ENCODE measurements at regions not wholly inside any gene's neighbourhood (a gene's known extent, or its start where the extent isn't known, plus 50 kb on each side); places are given as distances from the start of the nearest gene placed in this dataset.
A peak's percentile ranks its signal among the peaks of the same experiment; 100 is the strongest.

DNA sequence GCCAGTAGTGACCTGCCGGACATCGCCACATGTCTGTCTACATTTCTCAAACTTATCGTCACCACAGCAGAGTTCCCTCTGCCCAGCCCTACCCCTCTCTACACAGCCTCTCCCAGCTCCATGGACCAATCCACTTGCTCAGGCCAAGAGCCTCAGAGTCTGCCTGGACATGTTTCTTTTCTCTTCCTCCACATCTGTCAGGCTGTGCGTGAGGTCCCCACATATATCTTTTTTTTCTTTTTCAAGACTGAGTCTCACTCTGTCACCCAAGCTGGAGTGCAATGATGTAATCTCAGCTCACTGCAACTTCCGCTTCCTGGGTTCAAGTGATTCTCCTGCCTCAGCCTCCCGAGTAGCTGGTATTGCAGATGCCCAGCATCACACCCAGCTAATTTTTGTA is 62.7 kb upstream of the GGTA1 start:
- TF ChIP-seq, protein P1, sequence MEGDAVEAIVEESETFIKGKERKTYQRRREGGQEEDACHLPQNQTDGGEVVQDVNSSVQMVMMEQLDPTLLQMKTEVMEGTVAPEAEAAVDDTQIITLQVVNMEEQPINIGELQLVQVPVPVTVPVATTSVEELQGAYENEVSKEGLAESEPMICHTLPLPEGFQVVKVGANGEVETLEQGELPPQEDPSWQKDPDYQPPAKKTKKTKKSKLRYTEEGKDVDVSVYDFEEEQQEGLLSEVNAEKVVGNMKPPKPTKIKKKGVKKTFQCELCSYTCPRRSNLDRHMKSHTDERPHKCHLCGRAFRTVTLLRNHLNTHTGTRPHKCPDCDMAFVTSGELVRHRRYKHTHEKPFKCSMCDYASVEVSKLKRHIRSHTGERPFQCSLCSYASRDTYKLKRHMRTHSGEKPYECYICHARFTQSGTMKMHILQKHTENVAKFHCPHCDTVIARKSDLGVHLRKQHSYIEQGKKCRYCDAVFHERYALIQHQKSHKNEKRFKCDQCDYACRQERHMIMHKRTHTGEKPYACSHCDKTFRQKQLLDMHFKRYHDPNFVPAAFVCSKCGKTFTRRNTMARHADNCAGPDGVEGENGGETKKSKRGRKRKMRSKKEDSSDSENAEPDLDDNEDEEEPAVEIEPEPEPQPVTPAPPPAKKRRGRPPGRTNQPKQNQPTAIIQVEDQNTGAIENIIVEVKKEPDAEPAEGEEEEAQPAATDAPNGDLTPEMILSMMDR (IDR thresholded peaks at IDR 0.05) = no peak
- Mint-ChIP-seq H3K27me3 (ENCODE audit: unreplicated experiment) (no peaks in the 10 kb centered on the region), H3K9me3 (ENCODE audit: unreplicated experiment) (no peaks in the 10 kb centered on the region), H3K36me3 (ENCODE audit: unreplicated experiment) (no peaks in the 10 kb centered on the region), H3K4me3 (ENCODE audit: unreplicated experiment) (no peak overlapping the region), H3K4me1 (ENCODE audit: unreplicated experiment) (peaks cover 36% of the 10 kb centered on the region), H3K27ac (ENCODE audit: unreplicated experiment) (peak overlapping the region; percentile 12)
- no peak for DNase-seq (ENCODE audit: extremely low spot score, unreplicated experiment)

DNA sequence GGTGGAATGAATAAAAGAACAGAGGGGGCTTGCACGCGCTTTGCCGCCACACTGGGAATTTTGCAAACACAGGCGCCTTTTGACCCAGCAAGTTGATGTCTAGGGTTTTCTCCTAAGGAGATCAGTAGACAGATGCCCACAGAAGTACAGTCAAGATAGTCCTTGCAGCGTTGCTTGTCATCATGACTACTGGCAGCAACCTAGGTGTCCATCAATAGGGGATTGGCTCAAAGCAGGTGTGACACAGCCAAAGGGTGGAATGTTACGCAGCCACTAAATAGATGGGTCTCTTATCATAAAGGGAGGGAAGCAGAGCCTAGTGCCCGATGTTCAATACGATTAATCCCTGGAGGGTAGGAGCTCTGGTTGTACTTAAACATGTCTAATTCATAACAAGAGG is 63.8 kb upstream of the GGTA1 start:
- Mint-ChIP-seq H3K27ac (ENCODE audit: unreplicated experiment) (no peak overlapping the region), H3K9me3 (ENCODE audit: unreplicated experiment) (no peaks in the 10 kb centered on the region), H3K27me3 (ENCODE audit: unreplicated experiment) (no peaks in the 10 kb centered on the region), H3K36me3 (ENCODE audit: unreplicated experiment) (no peaks in the 10 kb centered on the region), H3K4me3 (ENCODE audit: unreplicated experiment) (no peak overlapping the region), H3K4me1 (ENCODE audit: unreplicated experiment) (peaks cover 34% of the 10 kb centered on the region)
- TF ChIP-seq, protein P1 (IDR thresholded peaks at IDR 0.05) = no peak
- no peak for DNase-seq (ENCODE audit: extremely low spot score, unreplicated experiment)

DNA sequence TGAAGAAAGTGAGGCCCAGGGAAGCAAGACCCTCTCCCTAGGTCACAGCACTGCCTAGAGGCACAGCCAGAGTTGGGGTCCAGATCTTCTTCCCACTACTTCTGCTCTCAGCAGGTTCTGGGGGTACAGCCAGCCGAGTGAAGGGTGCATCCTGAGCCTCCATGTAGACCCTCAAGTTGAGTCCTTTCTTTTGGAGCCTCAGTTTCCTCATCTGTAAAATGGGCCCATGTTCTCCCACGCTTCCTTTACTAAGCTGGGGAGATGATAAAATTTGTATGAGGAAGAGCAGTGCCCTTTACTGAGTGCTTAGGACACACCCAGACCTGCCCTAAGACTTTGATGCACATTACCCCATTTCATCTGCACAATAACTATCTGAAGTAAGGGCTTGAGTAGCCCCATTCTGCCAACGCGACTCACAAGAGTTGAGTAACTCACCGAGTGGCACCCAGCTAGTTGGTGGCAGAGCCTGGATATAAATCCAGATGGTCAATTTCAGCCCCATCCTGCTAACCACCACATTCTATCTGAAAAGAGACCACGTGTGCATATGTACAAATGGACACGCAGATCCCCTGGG is 64.3 kb upstream of the GGTA1 start:
- no peak for DNase-seq (ENCODE audit: extremely low spot score, unreplicated experiment)
- no peaks in the 10 kb centered on the region for H3K9me3 Mint-ChIP-seq (ENCODE audit: unreplicated experiment)
- no peak overlapping the region for H3K4me3 Mint-ChIP-seq (ENCODE audit: unreplicated experiment)
- no peaks in the 10 kb centered on the region for H3K36me3 Mint-ChIP-seq (ENCODE audit: unreplicated experiment)
- no peak overlapping the region for H3K27ac Mint-ChIP-seq (ENCODE audit: unreplicated experiment)
- no peaks in the 10 kb centered on the region for H3K27me3 Mint-ChIP-seq (ENCODE audit: unreplicated experiment)
- H3K4me1 Mint-ChIP-seq (ENCODE audit: unreplicated experiment) = peaks cover 34% of the 10 kb centered on the region
- TF ChIP-seq, protein P1 (IDR thresholded peaks at IDR 0.05) = no peak

DNA sequence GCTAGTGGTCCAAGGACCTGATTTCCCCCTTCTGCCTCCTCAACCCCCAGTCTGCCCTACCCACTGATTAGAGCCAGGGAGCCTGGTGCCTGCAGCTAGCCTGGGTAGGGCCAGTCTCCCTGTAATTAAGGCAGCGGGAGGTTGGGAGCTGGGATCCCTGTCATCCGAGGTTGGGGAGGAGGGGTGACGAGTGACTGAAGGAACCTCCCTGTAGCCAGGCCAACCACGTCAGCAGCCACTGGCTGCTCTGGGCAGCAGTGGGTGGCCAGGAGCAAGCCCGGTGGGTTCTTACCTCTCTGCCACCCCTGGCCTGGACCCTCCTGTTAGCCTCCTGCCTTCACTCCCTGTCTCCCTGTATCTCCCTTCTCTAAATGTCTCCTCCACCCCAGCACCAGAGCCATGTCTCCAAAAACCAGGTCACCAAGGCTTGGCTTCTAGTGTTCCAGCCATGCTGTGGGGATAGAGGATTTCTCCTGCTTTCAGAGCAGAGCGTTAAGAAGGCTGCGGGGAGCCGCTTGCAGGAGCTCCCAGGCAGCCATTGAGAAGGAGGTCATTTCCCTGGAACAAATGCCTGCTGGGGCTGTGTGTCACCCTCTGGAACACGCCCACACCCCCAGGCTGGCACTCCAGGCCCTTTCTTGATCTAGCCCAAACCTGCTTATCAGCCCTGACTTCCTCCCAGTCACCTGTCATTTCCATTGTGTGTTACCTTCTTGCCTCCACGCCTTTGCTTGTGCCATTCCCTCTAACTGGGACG is 65.0 kb upstream of the GGTA1 start:
- Mint-ChIP-seq H3K36me3 (ENCODE audit: unreplicated experiment) (no peaks in the 10 kb centered on the region), H3K4me3 (ENCODE audit: unreplicated experiment) (no peak overlapping the region), H3K9me3 (ENCODE audit: unreplicated experiment) (no peaks in the 10 kb centered on the region), H3K27me3 (ENCODE audit: unreplicated experiment) (no peaks in the 10 kb centered on the region), H3K27ac (ENCODE audit: unreplicated experiment) (no peak overlapping the region), H3K4me1 (ENCODE audit: unreplicated experiment) (peaks cover 33% of the 10 kb centered on the region)
- TF ChIP-seq, protein P1 (IDR thresholded peaks at IDR 0.05) = no peak
- no peak for DNase-seq (ENCODE audit: extremely low spot score, unreplicated experiment)
